ENCODE measurements at regions not wholly inside any gene's neighbourhood (a gene's known extent, or its start where the extent isn't known, plus 50 kb on each side); places are given as distances from the start of the nearest gene placed in this dataset.

DNA sequence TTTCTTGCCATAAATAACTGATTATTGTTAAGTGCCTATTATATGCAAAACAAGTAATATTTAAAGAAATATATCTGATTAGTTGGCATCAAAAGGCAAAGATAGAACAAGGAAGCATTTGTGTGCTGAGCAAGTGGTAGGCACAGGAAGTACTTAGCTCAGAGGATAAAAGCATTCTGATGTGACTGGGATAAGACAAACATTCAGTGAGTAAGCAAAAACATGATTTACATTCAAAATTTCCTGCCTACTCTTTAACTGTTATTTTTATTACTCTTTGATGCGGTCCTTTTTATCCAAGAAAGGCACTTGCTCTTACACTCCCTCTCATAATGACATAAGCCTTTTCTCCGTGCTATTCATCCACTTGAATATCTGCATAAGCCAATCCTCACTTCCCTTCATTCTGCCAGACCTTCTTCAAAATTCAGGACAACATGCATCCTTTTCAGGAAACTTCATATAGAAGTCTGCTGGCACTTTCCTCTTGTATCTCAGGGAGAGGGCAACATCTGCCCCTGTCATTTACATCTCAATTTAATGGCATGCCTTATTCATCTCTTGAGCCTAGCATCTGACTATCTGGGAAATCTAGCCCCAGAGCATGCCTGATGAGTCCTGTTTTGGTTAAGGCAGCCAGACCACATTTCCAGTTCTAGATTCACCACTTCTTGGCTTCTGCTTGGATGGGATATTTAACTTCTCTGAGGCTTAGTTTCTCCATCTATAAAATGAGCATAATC is 478.2 kb upstream of the ROBO2 start:
- TF ChIP-seq, protein P1, sequence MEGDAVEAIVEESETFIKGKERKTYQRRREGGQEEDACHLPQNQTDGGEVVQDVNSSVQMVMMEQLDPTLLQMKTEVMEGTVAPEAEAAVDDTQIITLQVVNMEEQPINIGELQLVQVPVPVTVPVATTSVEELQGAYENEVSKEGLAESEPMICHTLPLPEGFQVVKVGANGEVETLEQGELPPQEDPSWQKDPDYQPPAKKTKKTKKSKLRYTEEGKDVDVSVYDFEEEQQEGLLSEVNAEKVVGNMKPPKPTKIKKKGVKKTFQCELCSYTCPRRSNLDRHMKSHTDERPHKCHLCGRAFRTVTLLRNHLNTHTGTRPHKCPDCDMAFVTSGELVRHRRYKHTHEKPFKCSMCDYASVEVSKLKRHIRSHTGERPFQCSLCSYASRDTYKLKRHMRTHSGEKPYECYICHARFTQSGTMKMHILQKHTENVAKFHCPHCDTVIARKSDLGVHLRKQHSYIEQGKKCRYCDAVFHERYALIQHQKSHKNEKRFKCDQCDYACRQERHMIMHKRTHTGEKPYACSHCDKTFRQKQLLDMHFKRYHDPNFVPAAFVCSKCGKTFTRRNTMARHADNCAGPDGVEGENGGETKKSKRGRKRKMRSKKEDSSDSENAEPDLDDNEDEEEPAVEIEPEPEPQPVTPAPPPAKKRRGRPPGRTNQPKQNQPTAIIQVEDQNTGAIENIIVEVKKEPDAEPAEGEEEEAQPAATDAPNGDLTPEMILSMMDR (conservative IDR thresholded peaks at IDR 0.05), result no peak
- no peak for TF ChIP-seq EZH2 (IDR thresholded peaks at IDR 0.05; ENCODE audit: low read depth)

Measured in PC-9 (cell line).